ENCODE measurements at regions not wholly inside any gene's neighbourhood (a gene's known extent, or its start where the extent isn't known, plus 50 kb on each side); places are given as distances from the start of the nearest gene placed in this dataset.

DNA sequence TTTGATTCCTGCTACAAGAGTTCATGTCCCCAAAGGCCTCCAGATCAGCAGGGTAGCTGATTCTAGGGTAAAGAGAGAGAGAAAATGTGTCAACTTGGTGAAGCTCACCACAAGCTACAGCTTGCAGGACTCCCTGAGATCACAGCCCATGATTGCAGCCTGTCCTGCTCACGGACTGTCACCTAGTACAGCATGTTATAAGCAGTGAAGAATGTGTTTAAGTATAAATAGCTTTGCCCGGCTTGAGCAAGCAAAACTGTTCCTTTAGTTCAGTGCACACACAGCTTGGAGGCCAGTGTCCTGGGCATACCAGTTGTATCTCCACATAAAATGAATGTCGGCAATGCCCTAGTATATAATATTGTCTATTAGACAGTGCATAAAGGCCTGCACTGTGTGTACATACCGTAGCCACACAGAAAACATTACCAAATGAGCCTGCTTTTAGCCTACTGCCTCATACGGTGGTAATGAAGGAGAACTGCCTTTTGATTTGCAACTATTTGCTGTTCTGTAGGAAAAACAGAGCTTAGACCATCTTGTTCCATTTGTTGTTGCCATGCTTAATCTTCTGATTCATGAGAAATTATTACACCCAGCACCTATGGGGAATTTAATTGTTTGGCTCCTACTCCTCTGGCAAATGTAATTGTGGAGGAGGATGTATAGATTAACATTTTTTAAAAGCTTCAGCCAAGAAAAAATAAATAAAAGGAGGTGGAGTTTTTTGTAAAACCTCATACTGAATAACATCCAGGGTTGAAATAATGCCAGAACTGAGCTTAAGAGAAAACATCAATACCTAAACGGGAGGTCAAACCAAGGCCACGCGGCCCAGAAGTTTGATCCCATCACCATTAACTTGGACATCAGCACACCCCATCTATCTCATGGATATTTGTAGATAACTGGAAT is 108.1 kb upstream of the G2E3 start:
- no peaks in the 10 kb centered on the region for H3K9me3 ChIP-seq
- H3K4me1 ChIP-seq: peaks cover 0 to 5% (median 0%) of the 10 kb centered on the region in 3 donors
- no peaks in the 10 kb centered on the region for H3K27me3 ChIP-seq
- H3K4me3 ChIP-seq: no peak overlapping the region
- no peak overlapping the region for H3K27ac ChIP-seq
- H3K36me3 ChIP-seq: no peaks in the 10 kb centered on the region
- WGBS, 2 donors: 36 to 40% methylated on average over 8 of the region's 8 CpGs
- intact Hi-C loops (cut with DNase I): no loop called here
- DNase-seq: no peak
- no peak for TF ChIP-seq POLR2A (IDR thresholded peaks at IDR 0.05)
- TF ChIP-seq, protein P1, sequence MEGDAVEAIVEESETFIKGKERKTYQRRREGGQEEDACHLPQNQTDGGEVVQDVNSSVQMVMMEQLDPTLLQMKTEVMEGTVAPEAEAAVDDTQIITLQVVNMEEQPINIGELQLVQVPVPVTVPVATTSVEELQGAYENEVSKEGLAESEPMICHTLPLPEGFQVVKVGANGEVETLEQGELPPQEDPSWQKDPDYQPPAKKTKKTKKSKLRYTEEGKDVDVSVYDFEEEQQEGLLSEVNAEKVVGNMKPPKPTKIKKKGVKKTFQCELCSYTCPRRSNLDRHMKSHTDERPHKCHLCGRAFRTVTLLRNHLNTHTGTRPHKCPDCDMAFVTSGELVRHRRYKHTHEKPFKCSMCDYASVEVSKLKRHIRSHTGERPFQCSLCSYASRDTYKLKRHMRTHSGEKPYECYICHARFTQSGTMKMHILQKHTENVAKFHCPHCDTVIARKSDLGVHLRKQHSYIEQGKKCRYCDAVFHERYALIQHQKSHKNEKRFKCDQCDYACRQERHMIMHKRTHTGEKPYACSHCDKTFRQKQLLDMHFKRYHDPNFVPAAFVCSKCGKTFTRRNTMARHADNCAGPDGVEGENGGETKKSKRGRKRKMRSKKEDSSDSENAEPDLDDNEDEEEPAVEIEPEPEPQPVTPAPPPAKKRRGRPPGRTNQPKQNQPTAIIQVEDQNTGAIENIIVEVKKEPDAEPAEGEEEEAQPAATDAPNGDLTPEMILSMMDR (IDR thresholded peaks at IDR 0.05): no peak

- DNase-seq: no peak
- Histone ChIP-seq H3K27me3 (no peaks in the 10 kb centered on the region), H3K4me1 (peaks cover 0 to under 1% (median 0%) of the 10 kb centered on the region in 3 donors), H3K36me3 (no peaks in the 10 kb centered on the region), H3K9me3 (no peaks in the 10 kb centered on the region), H3K27ac (no peak overlapping the region), H3K4me3 (no peak overlapping the region)
- intact Hi-C loops (cut with DNase I): no loop called here
- WGBS, 2 donors: 87 to 90% methylated on average over 2 of the region's 2 CpGs
- TF ChIP-seq, protein P1 (IDR thresholded peaks at IDR 0.05): no peak
- no peak for TF ChIP-seq POLR2A (IDR thresholded peaks at IDR 0.05)
These were observed 102.7 kb upstream of the G2E3 start for GRCh38 chr14:30456296-30456695.

DNA sequence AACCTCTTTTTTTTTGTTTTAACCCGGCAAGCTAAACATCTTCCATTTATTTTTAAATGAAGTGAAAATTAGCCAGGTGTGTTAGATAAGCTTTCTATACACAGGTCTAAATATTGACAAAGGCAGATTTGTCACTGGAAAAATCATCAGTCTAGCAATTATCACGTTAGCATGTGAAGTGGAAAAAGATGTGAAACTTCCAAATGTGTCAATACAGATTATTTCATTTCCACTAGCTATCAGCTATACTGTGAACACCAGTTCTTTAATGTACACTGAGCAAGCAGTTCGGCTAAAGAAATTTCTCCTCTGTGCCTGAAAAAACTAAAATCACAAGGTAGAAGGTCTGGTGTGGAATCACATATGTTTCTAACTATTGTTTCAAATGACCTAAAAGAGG is 96.6 kb upstream of the G2E3 start:
- no peak overlapping the region for H3K4me3 ChIP-seq
- TF ChIP-seq POLR2A (IDR thresholded peaks at IDR 0.05): no peak
- TF ChIP-seq, protein P1 (IDR thresholded peaks at IDR 0.05): no peak
- H3K9me3 ChIP-seq: no peaks in the 10 kb centered on the region
- H3K27me3 ChIP-seq: no peaks in the 10 kb centered on the region
- intact Hi-C loops (cut with DNase I): no loop called here
- H3K36me3 ChIP-seq: no peaks in the 10 kb centered on the region
- no peaks in the 10 kb centered on the region for H3K4me1 ChIP-seq
- H3K27ac ChIP-seq: no peak overlapping the region
- no peak for DNase-seq
- WGBS, 2 donors: 49 to 60% methylated on average over 3 of the region's 3 CpGs

DNA sequence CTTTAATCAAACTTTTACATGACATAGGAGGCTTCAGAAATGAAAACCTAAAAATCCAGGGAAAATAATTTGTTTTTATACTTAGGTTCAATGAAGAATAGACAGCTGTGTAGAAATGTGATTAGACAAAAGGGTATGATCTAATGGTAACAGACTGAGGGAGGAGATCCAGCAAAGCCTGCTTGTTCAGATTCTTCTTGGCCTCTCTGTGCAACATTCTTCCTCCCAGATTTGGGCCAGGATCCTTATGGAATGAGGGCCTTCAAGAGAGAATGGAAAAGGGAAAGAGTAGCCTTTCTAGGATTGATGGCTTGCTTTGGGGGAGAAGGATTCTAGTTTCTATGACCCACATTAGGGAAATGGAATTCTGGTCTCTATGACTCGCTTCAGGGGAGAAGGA is 94.5 kb upstream of the G2E3 start:
- H3K4me3 ChIP-seq: no peak overlapping the region
- DNase-seq: no peak
- intact Hi-C loops (cut with DNase I): no loop called here

GRCh38 chr14:30468354-30468753 is 90.6 kb upstream of the G2E3 start:
- Histone ChIP-seq H3K4me3 (no peak overlapping the region), H3K4me1 (no peaks in the 10 kb centered on the region), H3K27ac (no peak overlapping the region), H3K36me3 (no peaks in the 10 kb centered on the region), H3K9me3 (no peaks in the 10 kb centered on the region), H3K27me3 (no peaks in the 10 kb centered on the region)
- no peak for DNase-seq
- 60 to 61% methylated on average over 4 of the region's 4 CpGs for WGBS, 2 donors
- intact Hi-C loops (cut with DNase I): no loop called here
- TF ChIP-seq, protein P1 (IDR thresholded peaks at IDR 0.05): no peak
- TF ChIP-seq POLR2A (IDR thresholded peaks at IDR 0.05): no peak

More for the DNA sequence above, 94.5 kb upstream of the G2E3 start:
- Histone ChIP-seq H3K27me3 (no peaks in the 10 kb centered on the region), H3K9me3 (no peaks in the 10 kb centered on the region), H3K4me1 (no peaks in the 10 kb centered on the region), H3K36me3 (no peaks in the 10 kb centered on the region), H3K27ac (no peak overlapping the region)
- 53 to 79% methylated on average over 1 of the region's 1 CpG for WGBS, 2 donors
- no peak for TF ChIP-seq POLR2A (IDR thresholded peaks at IDR 0.05)
- TF ChIP-seq, protein P1 (IDR thresholded peaks at IDR 0.05): no peak

All from esophagus squamous epithelium (tissue), 5 donors.